HG03565 (cell line): ENCODE measurements at regions not wholly inside any gene's neighbourhood (a gene's known extent, or its start where the extent isn't known, plus 50 kb on each side); places are given as distances from the start of the nearest gene placed in this dataset.
"Not testable (repeated sequence)": the region's sequence is repeated elsewhere in the genome, so short reads cannot be mapped to it uniquely, and the experiment has no call there.

Source experiments
- ATAC-seq: cut with Tn5 transposase; IDR thresholded peaks from one replicate; pipeline ENCODE4 v1.9.1; 2021; ENCODE audit warnings: mild to moderate bottlenecking, moderate library complexity; ENCODE audit not compliant: unreplicated experiment

DNA sequence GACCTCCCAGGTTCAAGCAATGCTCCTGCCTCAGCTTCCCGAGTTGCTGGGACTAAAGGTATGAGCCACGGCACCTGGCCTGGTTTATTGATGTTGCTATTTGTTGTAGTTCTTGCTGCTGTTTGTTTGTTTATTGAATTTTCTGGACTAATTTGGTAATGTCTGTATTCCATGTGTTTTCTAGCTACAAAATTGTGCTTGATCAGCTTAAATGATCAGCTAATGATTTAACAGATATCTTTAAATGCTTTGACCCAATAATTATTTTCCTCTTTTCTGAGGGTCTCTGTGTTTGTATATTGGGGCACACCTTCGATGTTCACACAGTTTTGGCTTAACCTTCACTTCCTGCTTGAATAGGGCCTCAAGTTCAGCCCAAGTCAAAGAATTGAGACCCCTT, 488.1 kb upstream of the HTR2C start:
- ATAC-seq = no peak

DNA sequence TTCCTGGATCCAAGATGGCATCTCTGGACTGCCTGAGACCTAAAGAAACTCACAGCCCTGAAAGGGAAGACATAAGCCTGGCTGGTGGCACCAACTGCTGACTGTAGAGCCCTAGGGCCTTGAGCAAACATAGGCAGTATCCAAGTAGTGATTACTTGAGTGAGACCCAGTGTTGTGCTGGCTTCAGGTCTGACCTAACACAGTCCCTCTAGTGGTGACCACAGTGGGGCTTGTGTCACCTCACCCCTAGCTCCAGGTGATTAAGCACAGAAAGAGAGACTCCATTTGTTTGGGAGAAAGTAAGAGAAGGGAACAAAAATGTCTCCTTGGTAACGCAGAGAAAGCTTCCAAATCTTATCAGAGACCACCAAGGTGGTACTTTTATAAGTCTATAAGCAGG, 496.3 kb upstream of the HTR2C start:
- no peak for ATAC-seq

- no peak for ATAC-seq
Observed at GRCh38 chrX:114077773-114078172, 506.1 kb upstream of the HTR2C start.

- ATAC-seq = no peak
Observed at GRCh38 chrX:114075073-114075673, 508.7 kb upstream of the HTR2C start.

DNA sequence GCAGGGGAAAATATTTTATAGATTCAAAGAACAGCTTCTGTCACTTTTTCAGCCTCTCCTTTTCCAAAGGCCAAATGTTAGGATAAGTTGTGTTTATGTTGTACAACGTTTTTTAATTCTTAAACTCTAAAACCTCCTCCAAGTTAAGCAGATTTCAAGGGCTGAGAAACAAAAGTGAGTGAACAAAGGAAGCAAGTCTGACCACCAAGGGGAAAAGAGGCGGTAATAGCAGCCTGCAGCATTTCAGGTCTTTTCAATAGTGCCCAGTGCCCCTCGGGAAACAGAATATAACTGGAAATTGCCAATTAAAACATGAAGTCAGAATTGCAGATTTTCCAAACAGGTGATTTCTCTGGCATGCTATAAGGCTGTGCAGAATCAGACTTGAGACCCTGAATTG, 510.0 kb upstream of the HTR2C start:
- ATAC-seq = no peak

- no peak for ATAC-seq
Observed at GRCh38 chrX:114071412-114071811, 512.5 kb upstream of the HTR2C start.

GRCh38 chrX:114065577-114066223, 518.2 kb upstream of the HTR2C start:
- no peak for ATAC-seq

- ATAC-seq = no peak
Observed at GRCh38 chrX:114061226-114061625, 522.7 kb upstream of the HTR2C start.

DNA sequence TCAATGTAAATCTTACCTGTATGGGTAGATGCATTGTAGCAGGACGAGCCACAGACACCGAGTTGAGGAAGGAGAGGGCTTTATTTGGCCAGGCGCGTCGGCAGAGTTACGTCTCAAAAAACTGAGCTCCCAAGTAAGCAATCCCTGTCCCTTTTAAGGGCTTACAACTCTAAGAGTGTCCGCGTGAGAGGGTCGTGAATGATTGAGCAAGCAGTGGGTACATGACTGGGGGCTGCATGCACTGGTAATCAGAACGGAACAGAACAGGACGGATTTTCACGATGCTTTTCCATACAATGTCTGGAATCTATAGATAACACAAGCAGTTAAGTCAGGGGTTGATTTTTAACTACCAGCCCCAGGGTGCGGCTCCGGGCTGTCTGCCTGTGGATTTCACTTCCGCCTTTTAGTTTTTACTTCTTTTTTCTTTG, 524.9 kb upstream of the HTR2C start:
- ATAC-seq = no peak

DNA sequence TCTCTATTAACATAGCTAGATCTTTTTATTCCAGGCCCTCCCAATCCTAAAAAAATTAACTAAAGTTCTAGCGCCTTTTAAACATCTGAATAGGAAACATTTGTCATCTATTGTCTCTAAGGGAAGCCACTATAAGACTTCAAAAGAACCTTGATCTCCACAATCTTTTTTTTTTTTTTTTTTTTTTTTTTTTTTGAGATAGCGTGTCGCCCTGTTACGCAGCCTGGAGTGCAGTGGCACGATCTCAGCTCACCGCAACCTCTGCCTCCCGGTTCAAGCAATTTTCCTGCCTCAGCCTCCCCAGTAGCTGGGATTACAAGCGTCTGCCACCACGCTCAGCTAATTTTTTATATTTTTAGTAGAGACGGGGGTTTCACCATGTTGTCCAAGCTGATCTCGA, 526.5 kb upstream of the HTR2C start:
- ATAC-seq = not testable (repeated sequence)

DNA sequence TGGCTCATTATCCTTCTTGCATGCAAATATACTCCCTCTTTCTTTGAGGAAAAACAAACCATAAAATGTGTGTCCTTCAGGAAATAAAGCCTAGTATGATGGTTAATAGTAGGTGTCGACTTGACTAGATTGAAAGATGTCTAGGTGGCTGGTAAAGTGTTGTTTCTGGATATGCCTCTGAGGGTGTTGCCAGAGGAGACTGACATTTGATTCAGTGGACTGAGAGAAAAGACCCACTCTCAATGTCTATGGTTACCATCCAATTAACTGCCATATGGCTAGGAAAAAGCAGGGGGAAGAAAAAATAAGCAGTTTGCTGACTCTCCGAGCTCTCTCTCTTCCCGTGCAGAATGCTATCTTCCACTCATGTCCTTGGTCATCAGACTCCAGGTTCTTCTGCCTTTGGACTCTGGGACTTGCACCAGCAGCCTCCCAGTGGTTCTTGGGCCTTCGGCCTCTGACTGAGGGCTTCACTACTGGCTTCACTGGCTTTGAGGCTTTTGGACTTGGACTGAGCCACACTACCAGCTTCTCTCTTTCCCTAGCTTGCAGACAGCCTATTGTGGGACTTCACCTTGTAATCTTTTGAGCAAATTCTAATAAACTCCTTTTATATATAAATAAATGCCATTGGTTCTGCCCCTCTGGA, 532.1 kb upstream of the HTR2C start:
- ATAC-seq = no peak

DNA sequence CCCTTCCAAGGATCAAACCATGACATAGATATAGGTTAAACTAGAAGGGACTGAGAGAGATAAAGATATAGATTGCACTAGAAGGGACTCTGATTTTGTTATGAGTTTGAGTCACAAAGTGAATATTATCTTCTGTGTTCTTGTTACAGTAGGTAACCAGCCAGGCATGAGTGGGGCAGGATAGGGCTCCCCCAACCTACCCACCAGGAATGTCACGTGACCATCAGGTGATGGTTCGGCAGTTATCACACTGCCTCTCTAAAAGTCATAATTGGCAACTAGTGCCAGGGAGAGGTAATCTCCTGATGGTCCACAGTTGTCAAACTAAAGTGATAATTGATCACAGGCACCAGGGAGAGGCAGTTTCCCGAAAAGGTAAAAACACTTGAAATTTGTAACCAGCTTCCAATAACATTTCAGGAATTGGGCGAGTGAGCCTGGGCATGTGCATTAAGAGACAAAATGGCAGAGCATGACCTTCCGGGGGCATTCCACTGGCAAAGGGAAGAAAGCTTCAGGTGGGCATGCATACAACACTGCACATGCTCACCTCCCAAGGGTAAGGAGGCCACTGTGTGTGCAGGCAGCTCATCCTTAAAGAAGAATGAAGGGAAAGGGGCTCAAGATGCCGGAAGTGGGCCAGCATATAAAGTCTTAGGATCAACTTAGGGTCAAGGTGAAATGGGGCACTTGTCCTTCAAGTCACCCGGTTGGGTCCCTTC, 533.6 kb upstream of the HTR2C start:
- ATAC-seq = no peak

- ATAC-seq = no peak
Observed at GRCh38 chrX:114049063-114049462, 534.8 kb upstream of the HTR2C start.

DNA sequence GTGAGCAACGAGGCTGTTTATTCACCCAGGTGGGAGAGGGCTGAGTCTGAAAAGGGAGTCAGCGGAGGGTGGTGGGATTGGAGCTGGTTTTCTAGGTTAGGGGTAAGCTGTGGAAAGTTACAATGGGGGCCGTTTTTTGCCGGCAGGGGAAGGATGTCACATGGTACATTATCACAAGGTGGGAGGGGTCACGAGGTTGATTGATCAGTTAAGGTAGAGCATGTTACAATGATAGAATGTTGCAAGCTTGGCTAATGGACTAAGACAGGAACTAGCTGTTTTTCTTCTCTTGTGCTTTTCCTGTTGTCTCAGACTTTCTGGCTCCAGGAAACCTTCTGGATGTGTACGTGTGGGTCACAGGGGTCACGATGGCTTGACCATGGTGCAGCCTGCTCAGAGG, 536.3 kb upstream of the HTR2C start:
- ATAC-seq = no peak

DNA sequence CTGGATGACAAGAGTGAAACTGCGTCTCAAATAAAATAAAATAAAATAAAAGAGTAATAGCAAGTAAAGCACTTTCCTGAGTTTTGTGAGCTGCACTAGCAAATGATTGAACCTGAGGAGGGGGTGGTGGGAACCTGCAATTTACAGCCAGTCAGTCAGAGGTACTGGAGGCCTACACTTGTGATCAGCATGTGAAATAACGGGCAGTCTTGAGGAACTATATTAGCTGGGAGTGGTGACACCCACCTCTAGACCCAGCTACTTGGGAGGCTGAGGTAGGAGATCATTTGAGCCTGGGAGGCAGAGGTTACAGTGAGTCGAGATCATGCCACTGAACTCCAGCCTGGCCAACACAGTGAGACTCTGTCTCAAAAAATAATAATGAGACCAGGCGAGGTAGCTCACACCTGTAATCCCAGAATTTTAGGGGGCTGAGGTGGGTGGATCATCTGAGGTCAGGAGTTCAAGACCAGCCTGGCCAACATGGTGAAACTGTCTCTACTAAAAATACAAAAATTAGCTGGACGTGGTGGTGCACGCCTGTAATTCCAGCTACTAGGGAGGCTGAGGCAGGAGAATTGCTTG, 537.1 kb upstream of the HTR2C start:
- no peak for ATAC-seq

GRCh38 chrX:114041470-114041869, 542.4 kb upstream of the HTR2C start:
- not testable (repeated sequence) for ATAC-seq

- ATAC-seq = not testable (repeated sequence)
Observed at GRCh38 chrX:114040661-114041269, 543.1 kb upstream of the HTR2C start.

GRCh38 chrX:114040111-114040510, 543.8 kb upstream of the HTR2C start:
- not testable (repeated sequence) for ATAC-seq

DNA sequence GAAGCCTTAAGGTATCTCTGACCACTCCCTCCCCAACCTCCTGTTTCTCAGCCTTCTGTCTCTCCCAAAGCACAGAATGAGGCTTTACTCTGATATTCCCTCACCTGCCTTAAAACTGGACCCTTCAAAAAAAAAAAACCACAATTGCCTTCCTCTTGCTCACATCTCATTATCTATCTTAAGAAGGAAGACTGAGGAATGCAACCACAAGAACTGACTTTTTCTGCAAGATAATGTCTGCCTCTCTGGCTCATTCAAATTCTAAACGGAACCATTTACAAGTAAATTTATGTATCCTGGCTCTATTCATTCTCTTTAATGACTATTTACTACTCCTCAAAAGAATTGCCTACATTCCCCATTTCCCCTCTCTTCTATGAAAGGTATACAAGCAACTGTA, 545.5 kb upstream of the HTR2C start:
- ATAC-seq = no peak

GRCh38 chrX:114037515-114037914, 546.4 kb upstream of the HTR2C start:
- no peak for ATAC-seq
